ENCODE measurements at regions not wholly inside any gene's neighbourhood (a gene's known extent, or its start where the extent isn't known, plus 50 kb on each side); places are given as distances from the start of the nearest gene placed in this dataset.

DNA sequence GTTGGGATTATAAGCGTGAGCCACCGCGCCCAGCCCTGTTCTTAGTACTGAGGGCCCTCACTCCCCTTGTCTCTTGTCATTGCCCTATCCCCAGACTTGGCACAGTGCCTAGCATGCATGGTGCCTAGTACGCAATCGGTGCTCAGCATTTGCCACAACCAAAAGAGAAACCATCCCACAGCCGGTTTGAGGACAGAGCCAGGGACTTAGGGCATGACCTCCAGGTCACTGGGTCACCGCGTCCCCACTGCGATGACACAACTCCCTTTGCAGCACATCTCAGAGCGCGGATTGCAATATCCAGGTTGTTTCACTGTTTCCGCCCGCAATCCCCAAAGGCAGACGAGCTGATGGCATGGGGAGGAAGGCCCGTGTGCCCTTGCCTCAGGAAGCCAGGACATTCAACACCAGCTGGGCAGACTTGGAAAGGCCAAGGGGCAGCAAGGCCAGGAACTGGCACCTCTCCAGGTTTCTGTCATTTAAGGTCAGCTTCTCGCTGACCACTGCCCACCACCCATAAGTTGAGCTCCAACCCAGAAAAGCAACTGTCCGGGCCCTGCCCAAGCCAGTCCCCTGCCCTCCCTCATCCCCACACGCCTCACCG is 274.5 kb downstream of the MRTFB start:
- Histone ChIP-seq H3K79me1 (ENCODE audit: low read length) (no peaks in the 10 kb centered on the region), H3K9ac (ENCODE audit: low read length) (no peak overlapping the region), H3K4me1 (ENCODE audit: control insufficient read depth, low read depth, low read length) (no peaks in the 10 kb centered on the region), H3K27ac (ENCODE audit: low read depth, low read length) (no peak overlapping the region), H3K36me3 (ENCODE audit: control insufficient read depth, insufficient read depth, low read length) (no peaks in the 10 kb centered on the region), H2BK5ac (ENCODE audit: low read length) (no peak overlapping the region), H2AK5ac (ENCODE audit: low read length) (no peak overlapping the region), H3K79me2 (ENCODE audit: control insufficient read depth, insufficient read depth, low read length) (no peaks in the 10 kb centered on the region), H3K56ac (ENCODE audit: low read length) (no peak overlapping the region), H3K4me2 (ENCODE audit: low read length) (no peak overlapping the region), H4K5ac (ENCODE audit: low read length) (no peak overlapping the region), H2BK15ac (replicated peaks; ENCODE audit: low read depth) (no peak overlapping the region), H3K27me3 (ENCODE audit: insufficient read depth, low read length, poor library complexity) (no peaks in the 10 kb centered on the region), H3K4ac (ENCODE audit: low read depth, low read length) (no peak overlapping the region), H4K8ac (ENCODE audit: low read depth, low read length) (no peak overlapping the region), H3K23ac (ENCODE audit: low read length) (no peak overlapping the region), H2BK120ac (ENCODE audit: low read depth, low read length) (no peak overlapping the region), H3K18ac (ENCODE audit: low read length) (no peak overlapping the region), H3K4me3 (ENCODE audit: low read length) (no peak overlapping the region)
- no CpG with 5 or more reads among the region's 19 CpGs for WGBS (ENCODE audit: extremely low coverage, insufficient coverage, low lambda C conversion rate)
- no peak for DNase-seq

DNA sequence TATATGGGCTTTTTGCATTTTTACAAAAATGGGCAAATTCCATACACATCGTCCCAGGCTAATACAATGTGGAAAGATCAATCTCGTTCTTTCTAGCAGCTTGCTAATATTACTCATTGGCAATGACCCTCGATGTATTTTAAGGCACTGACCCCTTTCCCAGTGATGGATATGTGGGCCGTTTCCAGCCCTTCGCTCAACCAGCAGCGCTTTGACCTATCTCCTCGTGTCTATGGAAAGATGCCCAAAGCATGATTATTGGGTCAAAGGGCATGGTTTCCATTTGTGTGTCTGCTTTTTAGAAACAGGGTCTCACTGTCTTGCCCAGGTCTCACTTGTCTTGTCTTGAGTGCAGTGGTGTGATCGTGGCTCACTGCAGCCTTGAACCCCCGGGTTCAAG is 273.8 kb downstream of the MRTFB start:
- Histone ChIP-seq H4K8ac (ENCODE audit: low read depth, low read length) (no peak overlapping the region), H3K27me3 (ENCODE audit: insufficient read depth, low read length, poor library complexity) (no peaks in the 10 kb centered on the region), H3K23ac (ENCODE audit: low read length) (no peak overlapping the region), H3K9ac (ENCODE audit: low read length) (no peak overlapping the region), H3K36me3 (ENCODE audit: control insufficient read depth, insufficient read depth, low read length) (no peaks in the 10 kb centered on the region), H3K56ac (ENCODE audit: low read length) (no peak overlapping the region), H3K4ac (ENCODE audit: low read depth, low read length) (no peak overlapping the region), H3K79me2 (ENCODE audit: control insufficient read depth, insufficient read depth, low read length) (no peaks in the 10 kb centered on the region), H3K4me3 (ENCODE audit: low read length) (no peak overlapping the region), H2BK15ac (replicated peaks; ENCODE audit: low read depth) (no peak overlapping the region), H2AK5ac (ENCODE audit: low read length) (no peak overlapping the region), H2BK120ac (ENCODE audit: low read depth, low read length) (no peak overlapping the region), H3K4me2 (ENCODE audit: low read length) (no peak overlapping the region), H4K5ac (ENCODE audit: low read length) (no peak overlapping the region), H3K4me1 (ENCODE audit: control insufficient read depth, low read depth, low read length) (no peaks in the 10 kb centered on the region), H3K27ac (ENCODE audit: low read depth, low read length) (no peak overlapping the region), H3K18ac (ENCODE audit: low read length) (no peak overlapping the region), H3K79me1 (ENCODE audit: low read length) (no peaks in the 10 kb centered on the region), H2BK5ac (ENCODE audit: low read length) (no peak overlapping the region)
- WGBS (ENCODE audit: extremely low coverage, insufficient coverage, low lambda C conversion rate): no CpG with 5 or more reads among the region's 9 CpGs
- no peak for DNase-seq

DNA sequence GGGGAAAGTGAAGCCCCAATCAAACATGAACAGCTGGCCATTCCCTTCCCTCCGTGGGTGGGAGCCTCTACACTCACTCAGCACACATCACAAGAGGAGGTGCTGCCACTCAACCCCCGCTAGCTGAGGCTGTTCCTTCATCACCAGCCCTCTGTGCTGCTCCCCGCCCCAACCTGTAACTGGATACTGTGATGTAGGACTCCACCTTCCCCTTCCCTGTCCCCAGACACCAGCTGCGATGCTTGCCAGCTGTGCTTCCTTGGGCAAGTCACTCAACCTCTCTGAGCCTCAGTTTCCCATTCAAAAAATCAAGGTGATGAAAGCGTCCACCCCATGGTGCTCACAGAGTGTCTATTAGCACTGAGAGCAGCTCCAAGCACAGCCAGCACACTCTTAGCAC is 273.2 kb downstream of the MRTFB start:
- no peak overlapping the region for H3K56ac ChIP-seq (ENCODE audit: low read length)
- no peak overlapping the region for H3K4me3 ChIP-seq (ENCODE audit: low read length)
- no peak for DNase-seq
- H3K27ac ChIP-seq (ENCODE audit: low read depth, low read length): no peak overlapping the region
- H3K79me2 ChIP-seq (ENCODE audit: control insufficient read depth, insufficient read depth, low read length): no peaks in the 10 kb centered on the region
- H3K23ac ChIP-seq (ENCODE audit: low read length): no peak overlapping the region
- H2AK5ac ChIP-seq (ENCODE audit: low read length): no peak overlapping the region
- H3K9ac ChIP-seq (ENCODE audit: low read length): no peak overlapping the region
- H2BK15ac ChIP-seq (replicated peaks; ENCODE audit: low read depth): no peak overlapping the region
- H3K4me1 ChIP-seq (ENCODE audit: control insufficient read depth, low read depth, low read length): no peaks in the 10 kb centered on the region
- no peak overlapping the region for H3K18ac ChIP-seq (ENCODE audit: low read length)
- H4K8ac ChIP-seq (ENCODE audit: low read depth, low read length): no peak overlapping the region
- H4K5ac ChIP-seq (ENCODE audit: low read length): no peak overlapping the region
- no CpG with 5 or more reads among the region's 5 CpGs for WGBS (ENCODE audit: extremely low coverage, insufficient coverage, low lambda C conversion rate)
- H3K36me3 ChIP-seq (ENCODE audit: control insufficient read depth, insufficient read depth, low read length): no peaks in the 10 kb centered on the region
- no peaks in the 10 kb centered on the region for H3K79me1 ChIP-seq (ENCODE audit: low read length)
- H2BK5ac ChIP-seq (ENCODE audit: low read length): no peak overlapping the region
- H3K4me2 ChIP-seq (ENCODE audit: low read length): no peak overlapping the region
- no peak overlapping the region for H2BK120ac ChIP-seq (ENCODE audit: low read depth, low read length)
- H3K4ac ChIP-seq (ENCODE audit: low read depth, low read length): no peak overlapping the region
- no peaks in the 10 kb centered on the region for H3K27me3 ChIP-seq (ENCODE audit: insufficient read depth, low read length, poor library complexity)

DNA sequence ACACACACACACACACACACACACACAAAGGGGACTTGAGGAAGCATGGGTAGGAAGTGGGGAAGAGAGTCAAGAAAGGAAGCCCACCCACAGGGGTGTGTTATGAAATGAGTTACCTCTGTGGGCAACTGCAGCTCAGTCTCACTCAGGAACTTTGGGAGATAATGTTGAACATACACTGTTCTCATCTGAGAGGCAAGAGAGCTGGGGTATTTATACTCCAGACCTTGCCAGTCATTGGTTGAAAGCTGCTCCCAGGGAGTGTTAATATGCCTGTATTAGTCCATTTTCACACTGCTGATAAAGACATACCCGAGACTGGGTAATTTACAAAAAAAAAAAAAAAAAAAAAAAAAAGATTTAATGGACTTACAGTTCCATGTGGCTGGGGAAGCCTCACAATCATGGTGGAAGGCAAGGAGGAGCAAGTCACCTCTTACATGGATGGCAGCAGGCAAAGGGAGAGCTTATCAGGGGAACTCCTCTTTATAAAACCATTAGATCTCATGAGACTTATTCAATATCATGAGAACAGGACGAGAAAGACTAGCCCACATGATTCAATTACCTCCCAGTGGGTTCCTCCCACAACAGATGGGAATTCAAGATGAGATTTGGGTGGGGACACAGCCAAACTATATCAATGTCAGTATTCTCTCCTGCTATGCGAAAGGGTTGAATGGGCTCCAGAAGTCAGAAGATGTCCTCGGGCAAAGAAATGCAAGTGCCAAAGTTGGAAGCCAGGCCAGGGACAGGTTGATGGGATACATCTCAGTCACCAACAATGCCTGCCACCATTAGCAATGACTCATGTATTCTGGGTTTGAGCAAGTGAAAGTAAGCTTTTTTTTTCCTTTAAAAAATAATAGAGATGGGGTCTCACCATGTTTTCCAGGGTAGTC is 270.5 kb downstream of the MRTFB start:
- H3K4me1 ChIP-seq (ENCODE audit: control insufficient read depth, low read depth, low read length): no peaks in the 10 kb centered on the region
- H3K36me3 ChIP-seq (ENCODE audit: control insufficient read depth, insufficient read depth, low read length): no peaks in the 10 kb centered on the region
- H4K8ac ChIP-seq (ENCODE audit: low read depth, low read length): no peak overlapping the region
- H3K4me3 ChIP-seq (ENCODE audit: low read length): no peak overlapping the region
- no peak overlapping the region for H3K56ac ChIP-seq (ENCODE audit: low read length)
- H2AK5ac ChIP-seq (ENCODE audit: low read length): no peak overlapping the region
- no peak overlapping the region for H3K18ac ChIP-seq (ENCODE audit: low read length)
- H3K4ac ChIP-seq (ENCODE audit: low read depth, low read length): no peak overlapping the region
- H3K4me2 ChIP-seq (ENCODE audit: low read length): no peak overlapping the region
- no peaks in the 10 kb centered on the region for H3K27me3 ChIP-seq (ENCODE audit: insufficient read depth, low read length, poor library complexity)
- no peak overlapping the region for H2BK5ac ChIP-seq (ENCODE audit: low read length)
- H4K5ac ChIP-seq (ENCODE audit: low read length): no peak overlapping the region
- no peaks in the 10 kb centered on the region for H3K79me2 ChIP-seq (ENCODE audit: control insufficient read depth, insufficient read depth, low read length)
- H2BK120ac ChIP-seq (ENCODE audit: low read depth, low read length): no peak overlapping the region
- no peak overlapping the region for H3K9ac ChIP-seq (ENCODE audit: low read length)
- no peak overlapping the region for H3K27ac ChIP-seq (ENCODE audit: low read depth, low read length)
- H2BK15ac ChIP-seq (replicated peaks; ENCODE audit: low read depth): no peak overlapping the region
- H3K23ac ChIP-seq (ENCODE audit: low read length): no peak overlapping the region
- DNase-seq: no peak
- no CpG with 5 or more reads among the region's 4 CpGs for WGBS (ENCODE audit: extremely low coverage, insufficient coverage, low lambda C conversion rate)
- no peaks in the 10 kb centered on the region for H3K79me1 ChIP-seq (ENCODE audit: low read length)

DNA sequence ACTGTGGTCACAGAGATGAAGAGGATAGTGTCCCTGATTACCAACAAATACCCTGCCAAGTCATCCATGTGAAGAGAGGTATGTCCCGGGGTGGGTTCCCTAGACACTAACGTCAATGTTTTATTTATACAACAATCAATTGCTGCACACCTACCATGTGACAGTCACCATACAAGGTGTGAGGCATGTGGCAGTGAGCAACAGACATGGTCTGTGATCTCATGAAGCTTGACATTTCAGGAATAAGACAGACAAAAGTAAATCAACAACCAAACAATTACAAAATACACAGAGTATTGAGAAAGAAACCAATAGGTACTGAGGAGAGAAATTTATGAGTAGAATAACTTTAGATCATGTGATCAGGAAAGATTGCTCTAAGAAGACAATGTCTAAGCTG is 268.6 kb downstream of the MRTFB start:
- no peak overlapping the region for H3K27ac ChIP-seq (ENCODE audit: low read depth, low read length)
- DNase-seq: no peak
- no peak overlapping the region for H2BK15ac ChIP-seq (replicated peaks; ENCODE audit: low read depth)
- H2BK120ac ChIP-seq (ENCODE audit: low read depth, low read length): no peak overlapping the region
- no peak overlapping the region for H3K9ac ChIP-seq (ENCODE audit: low read length)
- no peak overlapping the region for H3K18ac ChIP-seq (ENCODE audit: low read length)
- H2AK5ac ChIP-seq (ENCODE audit: low read length): no peak overlapping the region
- H3K79me1 ChIP-seq (ENCODE audit: low read length): no peaks in the 10 kb centered on the region
- WGBS (ENCODE audit: extremely low coverage, insufficient coverage, low lambda C conversion rate): no CpG with 5 or more reads among the region's 2 CpGs
- H3K4me3 ChIP-seq (ENCODE audit: low read length): no peak overlapping the region
- H3K79me2 ChIP-seq (ENCODE audit: control insufficient read depth, insufficient read depth, low read length): no peaks in the 10 kb centered on the region
- no peak overlapping the region for H2BK5ac ChIP-seq (ENCODE audit: low read length)
- no peak overlapping the region for H4K8ac ChIP-seq (ENCODE audit: low read depth, low read length)
- H3K36me3 ChIP-seq (ENCODE audit: control insufficient read depth, insufficient read depth, low read length): no peaks in the 10 kb centered on the region
- no peak overlapping the region for H3K4me2 ChIP-seq (ENCODE audit: low read length)
- no peak overlapping the region for H3K56ac ChIP-seq (ENCODE audit: low read length)
- no peak overlapping the region for H4K5ac ChIP-seq (ENCODE audit: low read length)
- H3K27me3 ChIP-seq (ENCODE audit: insufficient read depth, low read length, poor library complexity): no peaks in the 10 kb centered on the region
- H3K4ac ChIP-seq (ENCODE audit: low read depth, low read length): no peak overlapping the region
- H3K23ac ChIP-seq (ENCODE audit: low read length): no peak overlapping the region
- H3K4me1 ChIP-seq (ENCODE audit: control insufficient read depth, low read depth, low read length): no peaks in the 10 kb centered on the region
